ENCODE measurements at regions not wholly inside any gene's neighbourhood (a gene's known extent, or its start where the extent isn't known, plus 50 kb on each side); places are given as distances from the start of the nearest gene placed in this dataset.
A peak's percentile ranks its signal among the peaks of the same experiment; 100 is the strongest.
"Not testable (repeated sequence)": the region's sequence is repeated elsewhere in the genome, so short reads cannot be mapped to it uniquely, and the experiment has no call there.

DNA sequence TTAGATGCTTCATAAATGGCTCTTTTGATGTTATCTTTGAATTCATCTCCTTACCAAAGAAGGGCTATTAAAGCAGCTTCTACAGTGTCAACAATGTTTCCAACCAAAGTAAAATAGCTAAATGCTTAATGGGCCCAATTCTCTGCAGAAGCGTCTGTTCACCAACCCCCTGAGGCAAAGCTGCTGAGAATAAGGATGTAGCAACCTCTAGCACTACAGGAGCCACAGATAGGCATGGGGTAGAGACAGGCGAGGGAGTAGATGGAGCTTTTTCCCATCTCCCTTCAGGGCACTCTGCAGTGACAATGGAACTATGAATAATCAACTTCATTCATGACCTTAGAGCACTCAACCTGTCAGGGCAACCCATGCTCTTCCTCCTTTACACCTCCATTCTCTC lies 134.1 kb downstream of the FZD1 start:
- H3K27ac ChIP-seq: no peak overlapping the region
- no peaks in the 10 kb centered on the region for H3K9me3 ChIP-seq (ENCODE audit: low read depth, low read length)
- peak; percentile 65 for DNase-seq (ENCODE audit: low read depth, low spot score)
- H3K9ac ChIP-seq (ENCODE audit: insufficient read length): no peak overlapping the region
- TF ChIP-seq FOXP2 (optimal IDR thresholded peaks at IDR 0.05; ENCODE audit: control extremely low read depth, extremely low read length, insufficient read depth): no peak
- TF ChIP-seq POLR2AphosphoS5 (IDR thresholded peaks at IDR 0.05; ENCODE audit: borderline replicate concordance, low read depth, low read length): no peak
- H3K36me3 ChIP-seq (ENCODE audit: insufficient read depth, low read length): no peaks in the 10 kb centered on the region
- H3K4me3 ChIP-seq: no peak overlapping the region

DNA sequence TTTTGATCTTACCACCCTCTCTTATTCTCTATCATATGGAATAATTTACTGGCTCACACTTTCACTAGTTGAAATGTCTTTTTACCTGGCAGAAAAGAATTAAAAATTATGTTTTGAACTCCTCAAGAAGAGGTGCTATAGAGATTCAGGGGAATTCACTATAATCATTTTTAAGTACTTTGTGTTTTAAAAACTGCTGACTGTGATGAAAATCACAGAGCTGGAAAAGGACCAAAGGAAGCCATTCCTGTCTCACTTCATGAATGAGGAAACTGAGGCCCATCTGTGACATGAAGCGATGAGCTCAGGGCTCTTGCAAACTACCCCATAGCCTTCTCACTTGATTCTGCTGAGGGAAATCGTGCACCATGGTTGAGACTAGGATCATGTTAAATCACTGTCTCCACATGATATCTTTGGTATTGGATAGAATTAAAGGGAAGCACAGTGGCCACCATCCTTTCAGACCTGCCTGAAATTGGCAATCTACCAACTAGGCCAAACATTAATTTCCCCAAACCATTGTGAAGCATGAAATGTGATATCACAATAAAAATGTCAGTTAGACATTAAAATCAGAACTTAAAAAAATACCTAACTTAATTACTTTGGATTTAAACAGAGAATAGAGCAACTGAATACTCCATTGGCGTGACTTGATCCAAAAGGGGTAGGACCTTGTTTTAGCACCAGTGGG lies 141.0 kb downstream of the FZD1 start:
- no peaks in the 10 kb centered on the region for H3K9me3 ChIP-seq (ENCODE audit: low read depth, low read length)
- H3K36me3 ChIP-seq (ENCODE audit: insufficient read depth, low read length): no peaks in the 10 kb centered on the region
- TF ChIP-seq POLR2AphosphoS5 (IDR thresholded peaks at IDR 0.05; ENCODE audit: borderline replicate concordance, low read depth, low read length) (no peak), EZH2 (IDR thresholded peaks at IDR 0.05) (no peak), FOXP2 (optimal IDR thresholded peaks at IDR 0.05; ENCODE audit: control extremely low read depth, extremely low read length, insufficient read depth) (no peak)
- H3K4me3 ChIP-seq: no peak overlapping the region
- no peak overlapping the region for H3K9ac ChIP-seq (ENCODE audit: insufficient read length)
- no peak overlapping the region for H3K27ac ChIP-seq
- no peak for DNase-seq (ENCODE audit: low read depth, low spot score)

GRCh38 chr7:91405873-91406272 lies 141.6 kb downstream of the FZD1 start:
- not testable (repeated sequence) for H3K36me3 ChIP-seq (ENCODE audit: insufficient read depth, low read length); H3K9me3 ChIP-seq (ENCODE audit: low read depth, low read length); H3K4me3 ChIP-seq; H3K9ac ChIP-seq (ENCODE audit: insufficient read length); DNase-seq (ENCODE audit: low read depth, low spot score); H3K27ac ChIP-seq

DNA sequence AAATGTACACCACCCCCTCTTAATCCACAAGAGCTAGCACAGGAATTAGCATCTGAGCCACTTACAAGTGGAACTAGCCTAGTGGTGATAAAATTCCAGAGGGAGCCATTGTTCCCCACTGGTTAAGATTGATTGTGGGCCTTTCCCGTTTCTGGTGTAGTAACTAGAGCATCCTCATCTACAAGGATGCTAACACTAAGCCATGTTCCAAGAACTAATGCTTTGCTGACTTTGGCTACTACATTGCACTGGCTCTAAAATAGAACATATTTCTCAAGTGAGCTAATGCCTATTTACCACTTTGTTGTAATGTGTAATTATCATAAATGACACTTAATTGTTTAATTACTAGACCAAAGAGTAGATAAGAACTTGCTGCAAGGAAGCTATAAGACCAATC lies 143.7 kb downstream of the FZD1 start:
- TF ChIP-seq FOXP2 (optimal IDR thresholded peaks at IDR 0.05; ENCODE audit: control extremely low read depth, extremely low read length, insufficient read depth) (no peak), POLR2AphosphoS5 (IDR thresholded peaks at IDR 0.05; ENCODE audit: borderline replicate concordance, low read depth, low read length) (no peak), EZH2 (IDR thresholded peaks at IDR 0.05) (no peak)
- H3K36me3 ChIP-seq (ENCODE audit: insufficient read depth, low read length): no peaks in the 10 kb centered on the region
- no peak for DNase-seq (ENCODE audit: low read depth, low spot score)
- no peak overlapping the region for H3K4me3 ChIP-seq
- H3K9me3 ChIP-seq (ENCODE audit: low read depth, low read length): no peaks in the 10 kb centered on the region
- no peak overlapping the region for H3K9ac ChIP-seq (ENCODE audit: insufficient read length)
- H3K27ac ChIP-seq: no peak overlapping the region

DNA sequence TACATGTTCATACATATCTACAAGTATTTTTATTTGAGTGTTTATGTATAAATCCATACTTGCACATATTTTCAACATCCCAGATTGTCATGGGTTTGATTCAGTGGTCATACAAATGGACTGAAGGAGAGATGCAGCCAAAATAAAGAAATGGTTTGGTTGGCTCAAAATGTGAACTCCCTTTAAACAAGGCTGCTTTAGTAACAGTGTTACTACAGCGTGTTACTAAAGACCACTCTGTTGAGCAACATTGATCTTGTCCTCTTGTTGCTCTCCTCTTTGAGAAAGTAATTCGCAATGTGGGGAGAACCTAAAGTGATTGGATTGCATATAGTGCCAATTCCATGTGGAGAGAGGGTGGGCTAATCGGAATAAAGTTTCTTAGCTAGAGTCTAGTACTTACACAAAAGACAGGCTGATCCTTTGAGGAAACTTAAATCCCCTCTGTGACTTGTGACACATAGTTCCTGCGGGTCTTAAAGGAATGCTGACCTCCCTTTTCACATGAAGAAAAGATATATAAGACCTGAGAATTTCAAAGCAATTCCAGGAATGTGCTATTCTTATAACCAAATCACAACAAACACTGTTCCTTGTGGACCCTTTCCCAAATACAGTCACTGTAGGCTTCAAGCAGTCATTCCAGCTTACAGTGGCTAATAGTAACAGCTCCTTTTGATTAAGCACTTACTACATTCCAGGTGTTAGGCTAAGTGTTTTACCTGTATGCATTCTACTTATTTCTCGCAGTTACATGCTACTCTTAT lies 144.3 kb downstream of the FZD1 start:
- no peaks in the 10 kb centered on the region for H3K9me3 ChIP-seq (ENCODE audit: low read depth, low read length)
- H3K9ac ChIP-seq (ENCODE audit: insufficient read length): no peak overlapping the region
- TF ChIP-seq POLR2AphosphoS5 (IDR thresholded peaks at IDR 0.05; ENCODE audit: borderline replicate concordance, low read depth, low read length) (no peak), EZH2 (IDR thresholded peaks at IDR 0.05) (no peak), FOXP2 (optimal IDR thresholded peaks at IDR 0.05; ENCODE audit: control extremely low read depth, extremely low read length, insufficient read depth) (no peak)
- DNase-seq (ENCODE audit: low read depth, low spot score): no peak
- no peak overlapping the region for H3K4me3 ChIP-seq
- no peaks in the 10 kb centered on the region for H3K36me3 ChIP-seq (ENCODE audit: insufficient read depth, low read length)
- no peak overlapping the region for H3K27ac ChIP-seq

- no peak for DNase-seq (ENCODE audit: low read depth, low spot score)
- H3K9ac ChIP-seq (ENCODE audit: insufficient read length): no peak overlapping the region
- TF ChIP-seq POLR2AphosphoS5 (IDR thresholded peaks at IDR 0.05; ENCODE audit: borderline replicate concordance, low read depth, low read length): no peak
- no peak overlapping the region for H3K27ac ChIP-seq
- H3K36me3 ChIP-seq (ENCODE audit: insufficient read depth, low read length): no peaks in the 10 kb centered on the region
- H3K9me3 ChIP-seq (ENCODE audit: low read depth, low read length): no peaks in the 10 kb centered on the region
- H3K4me3 ChIP-seq: no peak overlapping the region
Measured at GRCh38 chr7:91411060-91411459, 146.8 kb downstream of the FZD1 start.

- H3K36me3 ChIP-seq (ENCODE audit: insufficient read depth, low read length): no peaks in the 10 kb centered on the region
Measured at GRCh38 chr7:91412298-91412697, 148.1 kb downstream of the FZD1 start.

DNA sequence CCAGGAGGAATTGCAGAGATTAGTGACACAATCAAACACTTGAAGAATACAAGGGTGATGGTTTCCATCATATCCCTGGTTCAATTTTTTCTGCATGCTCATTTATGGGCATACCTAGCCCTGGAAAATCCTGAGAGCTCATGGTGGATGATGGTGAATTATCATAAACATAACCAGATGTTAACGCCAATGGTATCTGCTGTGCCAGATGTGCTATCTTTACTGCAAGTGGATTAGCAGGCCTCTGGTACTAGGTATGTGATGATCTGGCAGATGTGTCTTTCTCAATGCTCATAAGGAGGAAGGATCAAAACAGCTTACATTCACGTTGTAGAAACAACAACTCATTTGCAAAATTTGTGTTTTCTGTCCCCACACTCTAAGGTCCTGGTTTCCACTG lies 150.5 kb downstream of the FZD1 start:
- Histone ChIP-seq H3K9me3 (ENCODE audit: low read depth, low read length) (no peaks in the 10 kb centered on the region), H3K9ac (ENCODE audit: insufficient read length) (no peak overlapping the region), H3K36me3 (ENCODE audit: insufficient read depth, low read length) (no peaks in the 10 kb centered on the region), H3K4me3 (no peak overlapping the region), H3K27ac (no peak overlapping the region)
- TF ChIP-seq POLR2AphosphoS5 (IDR thresholded peaks at IDR 0.05; ENCODE audit: borderline replicate concordance, low read depth, low read length) (no peak), EZH2 (IDR thresholded peaks at IDR 0.05) (no peak), FOXP2 (optimal IDR thresholded peaks at IDR 0.05; ENCODE audit: control extremely low read depth, extremely low read length, insufficient read depth) (no peak)
- DNase-seq (ENCODE audit: low read depth, low spot score): no peak

More at GRCh38 chr7:91412298-91412697, 148.1 kb downstream of the FZD1 start:
- no peak for DNase-seq (ENCODE audit: low read depth, low spot score)
- Histone ChIP-seq H3K4me3 (no peak overlapping the region), H3K9me3 (ENCODE audit: low read depth, low read length) (no peaks in the 10 kb centered on the region), H3K9ac (ENCODE audit: insufficient read length) (no peak overlapping the region), H3K27ac (no peak overlapping the region)
- no peak for TF ChIP-seq EZH2 (IDR thresholded peaks at IDR 0.05)
- no peak for TF ChIP-seq POLR2AphosphoS5 (IDR thresholded peaks at IDR 0.05; ENCODE audit: borderline replicate concordance, low read depth, low read length)
- no peak for TF ChIP-seq FOXP2 (optimal IDR thresholded peaks at IDR 0.05; ENCODE audit: control extremely low read depth, extremely low read length, insufficient read depth)

All from SK-N-MC (cell line).